ENCODE measurements at regions not wholly inside any gene's neighbourhood (a gene's known extent, or its start where the extent isn't known, plus 50 kb on each side); places are given as distances from the start of the nearest gene placed in this dataset.

DNA sequence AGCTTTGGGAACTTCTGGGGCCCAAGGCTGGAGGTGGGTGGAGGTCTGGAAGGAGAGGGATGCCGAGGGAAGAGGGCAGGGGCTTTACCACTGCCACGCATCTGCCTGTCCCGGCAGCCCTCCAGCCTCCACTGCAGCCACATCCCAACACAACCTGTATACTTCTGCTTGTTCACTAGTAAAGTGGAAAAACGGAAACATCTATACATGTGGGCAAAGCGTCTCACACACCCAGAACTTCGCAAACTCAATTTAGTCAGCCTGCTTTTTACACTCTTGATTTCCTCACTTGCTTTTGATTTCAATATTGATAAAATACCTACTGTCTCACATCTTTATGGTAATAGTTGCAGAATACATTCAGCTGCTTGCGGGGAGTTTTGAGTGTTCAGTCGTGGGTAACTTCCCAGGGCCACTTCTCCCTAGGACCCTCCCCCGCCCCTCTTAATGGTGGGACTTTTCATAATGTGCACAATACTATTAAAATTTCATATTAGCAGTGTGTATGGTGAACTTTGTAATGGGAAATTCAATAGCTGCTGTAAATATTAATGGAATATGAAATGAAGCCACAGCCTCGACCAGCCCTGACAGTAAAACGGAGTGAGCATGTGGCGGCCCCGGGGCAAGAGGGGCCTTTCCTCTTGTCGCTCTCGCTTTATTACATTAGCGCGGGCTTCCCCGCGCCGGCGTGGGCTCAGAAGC, 85.2 kb downstream of the NR2F2 start:
- no peak for DNase-seq

DNA sequence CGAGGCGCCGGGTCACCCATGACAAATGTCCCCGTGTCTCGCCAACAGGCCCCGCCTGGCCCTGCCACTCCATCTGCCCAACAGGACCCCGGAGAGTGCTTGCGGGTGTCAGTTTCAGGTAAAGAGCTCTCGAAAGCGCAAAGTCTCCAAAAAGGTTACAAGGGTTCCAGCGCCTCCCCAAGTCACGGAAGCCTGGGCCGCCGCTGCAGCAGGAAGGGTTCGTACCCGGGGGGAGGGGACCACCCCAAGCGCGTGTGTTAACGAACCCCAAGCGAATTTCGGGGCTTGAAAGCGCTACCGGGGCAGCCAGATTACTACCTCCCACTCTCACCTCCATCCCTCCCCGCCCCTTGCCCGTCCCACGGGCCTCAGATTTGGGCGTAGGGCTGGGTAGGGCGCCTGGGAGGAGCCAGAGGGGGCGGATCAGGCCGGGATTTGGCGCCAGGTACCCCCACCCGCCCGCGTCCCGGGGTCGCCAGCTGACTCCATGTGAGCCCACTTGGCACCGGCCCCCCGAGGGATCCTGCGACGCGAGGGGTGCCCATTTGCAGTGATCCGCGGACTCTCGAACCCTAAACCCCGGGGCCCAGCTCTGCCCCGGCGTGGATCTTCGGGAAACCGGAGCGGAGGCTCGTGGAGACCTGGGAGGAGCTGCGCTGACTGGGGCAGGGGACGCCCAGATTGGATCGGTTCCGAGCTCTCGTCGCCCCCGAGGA, 85.9 kb downstream of the NR2F2 start:
- DNase-seq = no peak

DNA sequence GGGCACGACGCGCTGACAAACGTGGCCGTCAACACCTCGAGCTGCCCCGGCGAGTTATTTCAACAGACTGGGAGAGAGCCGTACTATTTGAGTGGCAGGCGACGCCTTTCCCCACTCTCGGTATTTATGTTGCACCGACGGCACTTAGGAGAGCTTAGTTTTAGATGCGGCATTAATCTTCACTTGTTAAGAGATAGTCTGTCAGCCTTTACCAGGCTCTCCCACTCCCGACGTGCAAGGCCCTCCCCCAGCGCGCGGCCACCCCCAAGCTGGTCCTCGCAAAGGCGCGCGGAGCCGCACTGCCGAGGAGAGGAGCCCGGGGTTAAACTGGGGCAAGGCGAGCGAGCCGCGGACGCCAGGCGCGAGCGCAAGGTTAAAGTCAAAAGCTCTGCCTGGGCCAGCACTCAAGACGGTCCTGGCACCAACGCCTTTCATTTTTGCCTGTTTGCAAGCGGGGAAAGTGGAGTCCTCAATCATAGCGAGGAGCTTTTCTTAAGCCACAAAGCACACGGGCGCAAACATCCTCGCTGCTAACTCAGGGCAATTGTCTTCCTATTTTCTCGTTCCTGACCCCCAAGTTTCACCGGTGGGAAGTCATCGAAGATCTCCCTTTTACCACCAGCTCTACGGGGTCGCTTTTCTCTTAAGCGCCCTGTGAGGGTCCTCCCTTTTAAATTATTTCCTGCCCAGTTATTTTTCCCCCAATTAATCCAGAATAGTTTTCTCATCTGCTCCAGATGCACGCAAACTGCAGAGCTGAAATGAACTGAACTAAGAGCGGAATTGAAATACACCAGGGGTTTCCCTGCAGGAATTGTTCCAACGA, 86.6 kb downstream of the NR2F2 start:
- DNase-seq = no peak

DNA sequence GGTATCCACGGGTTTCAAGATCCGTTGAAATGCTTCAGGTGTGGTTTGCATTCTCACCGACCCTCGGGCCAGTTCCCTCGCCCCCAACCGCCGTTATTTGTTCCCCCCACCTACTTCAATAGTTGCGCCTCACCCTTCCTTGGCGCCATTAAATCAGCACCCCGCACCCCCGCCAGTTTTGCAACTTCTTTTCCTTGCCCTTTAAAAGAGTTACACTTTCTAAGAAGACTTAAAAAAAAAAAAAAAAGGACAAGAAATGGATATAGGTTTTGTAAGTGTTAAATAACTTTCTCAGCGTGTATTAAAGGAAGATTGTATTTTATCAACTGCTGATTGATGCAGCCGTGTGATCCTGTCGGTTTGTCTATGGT, 87.2 kb downstream of the NR2F2 start:
- no peak for DNase-seq

DNA sequence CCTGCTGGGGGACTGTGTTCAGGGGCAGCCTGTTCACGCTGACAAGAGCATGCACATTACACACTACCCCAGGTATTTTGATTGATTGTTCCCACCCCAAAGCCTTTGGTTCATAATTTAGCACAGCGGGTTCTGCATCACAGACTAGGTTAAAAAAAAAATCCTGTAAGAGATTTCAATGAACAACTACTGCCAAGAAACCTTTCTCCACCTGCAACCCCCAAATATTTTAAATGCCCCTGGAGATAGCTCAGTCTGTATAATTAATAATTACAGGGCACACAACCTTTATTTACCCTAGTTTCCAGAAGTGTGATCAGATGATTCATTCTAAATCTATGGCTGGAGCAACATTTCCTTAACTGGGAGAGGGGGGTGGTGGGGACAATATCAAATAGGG, 87.6 kb downstream of the NR2F2 start:
- no peak for DNase-seq

DNA sequence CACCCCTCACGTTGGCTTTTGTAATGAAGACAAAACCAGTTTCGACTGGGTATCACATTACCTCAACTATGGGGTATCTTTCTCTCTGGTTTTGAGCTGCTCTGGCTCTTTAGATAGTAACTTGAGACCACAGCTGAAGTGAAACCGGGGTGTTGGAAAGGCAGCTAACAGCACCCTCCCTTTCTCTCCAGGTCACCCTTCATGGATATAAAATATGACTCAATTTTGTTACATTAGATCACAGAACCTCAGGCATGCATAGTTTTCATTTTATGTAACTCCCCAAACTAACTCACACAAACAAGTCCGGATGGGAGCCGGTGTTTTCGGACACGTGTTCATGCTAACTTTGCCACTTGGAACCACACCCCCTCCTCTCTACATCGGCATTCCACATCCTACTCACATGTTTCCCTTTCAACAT, 90.7 kb downstream of the NR2F2 start:
- no peak for DNase-seq

DNA sequence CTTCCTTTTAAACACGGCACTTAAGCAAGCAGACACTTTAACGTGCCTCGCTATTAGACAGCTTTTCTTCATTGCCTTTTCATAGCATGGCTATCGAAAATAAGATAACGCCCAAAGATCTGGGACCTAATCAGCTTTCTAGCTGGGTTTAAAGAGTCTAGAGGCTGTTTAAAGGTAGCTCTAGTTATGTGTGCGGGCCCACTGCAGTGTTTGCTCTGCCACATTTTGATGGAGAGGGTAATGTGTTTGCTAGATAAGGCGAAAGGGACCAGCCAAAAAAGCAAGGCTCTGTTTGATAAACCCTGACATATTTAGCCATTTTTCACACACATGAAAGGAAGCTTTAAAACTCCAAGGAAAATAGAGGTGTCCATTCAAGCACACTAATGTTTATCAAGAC, 91.6 kb downstream of the NR2F2 start:
- DNase-seq = no peak

DNA sequence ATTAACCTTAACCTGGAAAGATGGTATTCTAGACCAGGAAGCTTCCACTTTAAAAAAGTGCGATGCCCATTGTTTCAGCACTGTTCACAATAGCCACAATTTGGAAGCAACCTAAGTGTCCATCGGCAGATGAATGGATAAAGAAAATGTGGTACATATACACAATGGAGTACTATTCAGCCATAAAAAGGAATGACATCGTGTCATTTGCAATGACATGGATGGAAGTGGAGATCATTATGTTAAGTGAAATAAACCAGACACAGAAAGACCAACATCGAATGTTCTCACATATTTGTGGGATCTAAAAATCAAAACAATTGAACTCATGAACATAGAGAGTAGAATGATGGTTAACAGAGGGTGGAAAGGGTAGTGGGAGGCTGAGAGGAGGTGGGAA, 94.2 kb downstream of the NR2F2 start:
- DNase-seq = no peak

DNA sequence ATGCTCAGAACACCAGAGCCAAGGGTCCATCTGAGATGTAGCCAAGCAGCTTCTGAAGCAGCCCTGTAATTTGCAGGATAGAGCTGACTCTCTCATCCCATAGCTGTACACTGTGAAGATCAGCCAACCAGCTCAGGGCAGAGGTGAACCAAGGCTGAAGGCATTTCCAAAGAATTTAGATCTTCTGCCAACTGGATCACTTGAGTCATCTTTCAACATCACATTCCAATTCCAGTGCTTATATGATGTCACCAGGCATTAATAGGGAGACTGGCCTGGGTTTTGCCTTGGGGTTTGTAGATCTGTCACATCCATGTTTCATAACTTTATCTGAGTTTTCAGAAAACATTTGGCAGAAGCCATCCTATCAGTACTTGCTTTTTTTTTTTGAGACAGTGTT, 98.2 kb downstream of the NR2F2 start:
- DNase-seq = no peak

DNA sequence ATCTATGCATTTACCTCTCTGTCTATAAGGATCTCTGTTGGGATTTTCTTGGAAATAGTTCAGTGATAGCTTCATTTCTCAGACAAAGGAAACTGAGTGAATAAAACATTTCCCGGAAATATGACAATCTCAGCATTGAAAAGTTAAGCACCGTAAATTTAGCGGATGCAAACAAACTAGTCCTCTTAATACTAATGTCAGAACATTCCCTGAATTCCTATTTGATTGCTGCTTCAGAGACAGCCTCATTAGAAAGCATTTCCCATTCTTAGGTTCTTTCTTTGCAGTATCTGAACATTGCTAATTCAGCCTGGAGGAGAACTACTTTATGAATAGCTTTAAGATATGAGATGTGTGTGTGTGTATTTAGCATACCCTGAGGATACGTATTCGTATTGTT, 101.3 kb downstream of the NR2F2 start:
- no peak for DNase-seq

DNA sequence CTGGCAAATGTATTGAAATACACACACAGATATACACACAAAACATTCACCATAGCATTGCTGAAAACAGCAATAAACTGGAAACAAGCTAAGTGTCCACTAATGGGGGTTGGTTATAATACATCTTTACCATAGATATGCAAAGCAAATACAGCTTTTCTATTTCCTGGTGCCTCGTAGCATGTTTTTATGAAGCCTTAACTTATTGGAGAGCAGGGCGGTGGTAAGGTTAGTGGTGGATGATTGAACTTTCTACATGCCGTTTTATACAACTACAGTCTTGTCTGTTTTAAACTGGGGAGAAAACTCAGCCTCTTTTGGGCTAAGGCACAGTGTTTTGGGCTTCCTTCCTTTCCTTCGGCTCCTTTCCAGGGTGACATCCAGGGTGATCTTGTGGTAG, 104.5 kb downstream of the NR2F2 start:
- DNase-seq = no peak

DNA sequence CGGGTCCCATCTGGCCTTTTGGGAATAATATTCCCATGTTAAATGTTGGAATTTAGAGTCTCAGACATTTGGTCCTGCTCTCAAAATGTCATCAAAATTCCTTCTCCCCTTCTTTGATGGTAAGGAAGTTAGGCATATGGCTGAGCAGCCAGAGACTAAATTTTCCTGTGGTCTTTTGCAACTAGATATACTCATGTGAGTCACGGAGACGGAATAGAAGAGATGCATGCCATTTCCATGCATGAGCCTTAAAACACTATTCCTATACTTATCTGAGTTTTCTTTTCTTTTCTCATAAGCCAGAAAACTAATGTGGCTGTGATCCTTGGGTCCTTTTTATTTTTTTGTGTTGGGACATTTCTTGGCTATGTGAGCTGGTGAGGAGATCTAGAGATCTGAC, 105.3 kb downstream of the NR2F2 start:
- DNase-seq = no peak

DNA sequence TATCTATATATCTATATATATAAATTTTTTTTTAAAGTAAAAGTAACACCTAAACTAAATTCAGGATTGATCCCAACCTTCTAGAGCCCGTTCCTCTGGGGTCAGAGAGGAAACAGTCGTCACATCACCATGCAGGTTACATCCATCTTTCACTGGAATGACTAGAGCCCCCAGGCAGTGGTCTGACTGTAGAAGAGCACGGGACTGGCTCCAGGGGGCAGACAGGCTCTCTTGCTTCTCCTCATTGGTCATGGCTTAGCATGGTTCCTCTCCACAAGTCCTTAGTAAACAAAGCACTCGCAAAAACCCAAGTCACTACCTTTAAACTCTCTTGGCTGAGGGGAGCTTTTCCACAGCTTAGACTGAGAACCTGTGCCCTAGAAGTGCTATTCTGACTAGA, 110.5 kb downstream of the NR2F2 start:
- no peak for DNase-seq

DNA sequence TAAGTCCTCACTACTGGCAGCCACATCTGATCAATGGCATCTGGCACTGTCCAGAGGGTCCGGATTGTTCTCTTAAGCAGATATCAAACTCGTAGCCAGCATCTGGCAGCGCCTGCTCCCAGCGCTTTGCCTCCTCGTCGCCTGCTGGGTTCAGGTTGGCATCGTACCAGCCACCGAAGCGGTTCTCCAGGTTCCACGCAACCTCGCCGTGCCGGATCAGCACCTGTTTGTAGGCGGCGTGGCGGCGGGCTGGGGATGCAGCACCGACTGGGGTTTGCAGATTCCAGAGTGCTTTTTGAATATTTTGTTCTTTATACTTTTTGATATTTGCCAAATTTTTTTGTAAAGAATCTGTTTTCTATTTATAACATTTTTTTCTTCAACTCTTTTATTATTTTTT, 111.6 kb downstream of the NR2F2 start:
- no peak for DNase-seq

DNA sequence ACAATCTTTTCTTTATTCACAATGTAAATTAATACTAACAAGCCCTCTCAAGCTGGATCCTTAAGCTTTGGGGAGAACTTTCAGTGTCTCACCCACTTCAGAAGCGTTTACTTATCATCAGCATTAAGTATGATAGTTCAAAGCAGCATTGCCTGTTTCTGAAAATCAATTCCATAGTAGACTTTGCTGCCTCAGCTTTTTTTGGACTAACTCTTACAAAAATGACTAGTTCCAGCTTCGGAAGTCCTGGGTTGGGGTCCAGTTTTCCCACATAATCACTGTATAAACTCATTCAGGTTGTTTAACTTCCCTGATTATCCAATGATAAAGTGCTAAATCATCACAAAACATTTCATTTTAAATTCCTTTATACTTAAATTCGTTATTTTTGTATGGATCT, 114.4 kb downstream of the NR2F2 start:
- DNase-seq = no peak

DNA sequence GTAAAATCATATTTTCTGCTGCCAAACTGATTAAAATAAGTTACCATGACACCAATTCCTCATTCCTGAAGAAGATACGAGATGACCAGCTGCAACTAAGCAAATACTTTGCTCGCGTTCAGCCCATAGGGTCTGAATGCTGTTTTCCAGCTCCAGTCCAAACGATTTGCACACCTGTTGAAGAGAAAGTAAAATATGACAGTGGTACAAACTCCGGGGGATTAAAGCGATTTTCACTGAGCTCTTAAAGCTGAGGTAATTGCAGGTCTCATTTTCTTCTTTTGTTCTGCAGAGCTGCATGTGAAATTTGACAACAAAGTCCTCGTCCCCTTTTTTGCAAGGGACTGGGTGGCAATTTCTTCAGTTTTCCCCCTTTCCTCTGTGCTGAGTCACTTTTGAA, 118.4 kb downstream of the NR2F2 start:
- no peak for DNase-seq

DNA sequence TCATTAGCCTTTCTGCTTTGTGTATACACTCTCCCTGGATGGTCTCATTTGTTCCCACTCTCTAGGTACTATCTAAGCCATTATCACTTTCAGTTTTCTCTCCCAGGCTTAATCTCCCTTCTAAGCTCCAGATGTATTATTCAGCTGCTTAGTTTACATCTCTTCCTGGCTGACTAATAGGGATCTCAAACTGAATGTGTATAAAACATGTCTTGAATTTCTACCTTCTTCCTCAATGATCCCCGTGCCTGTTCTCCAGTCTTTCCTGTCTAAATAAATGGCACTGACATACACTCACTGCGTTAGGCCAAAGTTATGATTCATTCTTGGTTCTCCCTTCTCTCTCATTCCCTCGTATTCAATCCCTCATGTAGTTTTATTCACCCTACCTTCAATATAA, 127.3 kb downstream of the NR2F2 start:
- DNase-seq = no peak

DNA sequence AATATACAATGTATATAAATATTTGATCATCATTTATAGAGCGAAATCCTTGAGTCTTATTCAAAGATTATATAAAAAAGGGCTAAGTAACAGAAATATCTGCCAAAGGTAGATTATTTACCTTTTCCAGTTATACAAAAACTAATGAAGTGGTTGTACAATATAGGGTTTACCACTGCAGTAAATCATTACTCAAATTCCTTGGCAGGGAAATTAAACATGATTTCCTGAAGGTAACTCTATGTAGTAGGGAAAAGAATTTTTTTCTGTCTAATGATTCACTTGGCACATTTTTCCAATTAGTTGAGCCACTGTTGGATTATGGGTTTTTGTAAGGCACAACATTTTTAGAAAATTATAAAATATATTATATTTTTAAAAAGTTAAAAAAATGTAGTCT, 129.6 kb downstream of the NR2F2 start:
- no peak for DNase-seq

DNA sequence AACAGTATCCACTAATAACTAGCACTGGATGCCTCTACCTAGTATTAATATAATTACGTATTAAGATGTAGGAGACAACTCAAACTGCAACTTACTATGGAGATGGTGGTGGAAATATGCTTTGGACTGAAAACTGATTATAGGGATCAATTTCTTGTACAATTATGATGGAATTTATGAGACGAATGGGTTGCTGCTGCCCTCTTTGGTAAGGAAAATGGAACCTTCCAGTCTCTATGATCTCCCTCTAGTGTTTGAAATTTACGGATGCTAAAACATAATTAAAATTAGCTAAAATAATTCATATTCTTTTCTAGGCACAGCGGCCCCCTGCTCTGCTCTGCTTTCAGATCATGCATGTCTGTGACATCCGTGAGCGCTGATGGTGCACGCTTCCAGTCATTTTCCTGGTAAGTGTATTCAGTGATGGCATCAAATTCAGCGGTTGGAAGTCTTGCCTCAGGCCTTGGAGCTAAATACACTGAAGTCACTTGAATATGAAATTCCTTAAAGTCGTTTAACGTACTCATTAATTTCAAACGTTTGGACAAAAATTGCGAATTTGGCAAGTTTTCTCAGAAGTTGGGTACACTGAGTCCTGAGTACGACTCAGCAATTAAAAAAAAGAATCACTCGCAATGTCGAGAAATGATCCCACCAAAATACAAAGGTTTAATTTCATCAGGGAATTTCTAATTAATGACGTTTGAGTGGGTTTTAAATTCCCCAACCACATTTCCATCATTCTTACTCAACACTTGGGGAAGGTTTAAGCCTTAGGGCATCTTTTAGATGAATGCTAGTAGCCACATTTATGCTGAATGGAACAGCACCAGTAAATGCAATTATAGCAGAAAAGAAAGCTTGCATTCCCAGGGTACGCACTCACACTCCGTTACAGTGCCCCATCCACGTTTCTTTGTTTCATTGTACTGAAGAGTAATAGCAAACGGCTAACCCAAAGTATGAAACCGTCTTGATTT, 132.6 kb downstream of the NR2F2 start:
- no peak for DNase-seq

DNA sequence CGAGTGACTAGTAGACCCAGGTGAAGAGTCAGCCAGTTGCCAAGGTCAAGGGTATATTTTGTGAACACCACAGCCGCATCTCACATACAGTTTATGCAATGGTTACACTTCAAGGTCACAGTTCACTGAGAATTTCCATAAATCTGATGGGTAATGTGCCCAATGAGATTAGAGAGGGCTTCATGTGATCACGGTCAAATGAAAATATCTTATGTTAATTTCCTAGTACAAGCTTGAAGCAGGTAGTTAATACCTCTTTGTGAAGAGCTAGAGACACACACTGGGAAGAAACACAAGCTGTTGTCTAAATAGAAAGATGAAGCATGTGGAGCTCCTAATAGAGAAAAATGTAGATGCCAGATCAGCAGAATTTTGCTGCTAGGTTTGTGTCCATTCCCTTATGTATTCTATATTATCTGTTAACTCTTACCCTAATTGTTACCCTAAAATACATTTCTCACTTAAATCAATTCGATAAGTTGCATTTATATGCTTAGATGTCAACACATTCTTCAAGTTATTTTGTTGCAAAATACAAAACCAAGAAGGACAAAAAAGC, 136.0 kb downstream of the NR2F2 start:
- no peak for DNase-seq

DNA sequence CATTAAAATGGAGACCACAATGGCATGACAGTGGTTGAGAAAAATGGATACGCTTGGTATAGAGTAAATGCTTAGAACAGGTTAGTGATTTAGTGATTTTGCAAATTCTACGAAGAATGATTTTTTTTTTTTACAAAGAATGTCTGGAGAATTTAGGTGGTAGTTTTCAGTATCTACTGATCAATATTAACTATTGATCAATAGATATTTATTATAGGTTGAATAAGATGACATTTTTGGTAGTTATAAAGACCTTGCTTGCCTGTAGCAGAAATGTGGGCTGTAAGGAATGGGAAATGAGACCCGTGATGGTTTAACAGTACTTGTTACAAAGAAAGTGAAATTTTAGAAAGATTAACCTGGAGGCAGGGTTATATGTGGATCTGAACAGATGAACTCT, 137.5 kb downstream of the NR2F2 start:
- DNase-seq = no peak

DNA sequence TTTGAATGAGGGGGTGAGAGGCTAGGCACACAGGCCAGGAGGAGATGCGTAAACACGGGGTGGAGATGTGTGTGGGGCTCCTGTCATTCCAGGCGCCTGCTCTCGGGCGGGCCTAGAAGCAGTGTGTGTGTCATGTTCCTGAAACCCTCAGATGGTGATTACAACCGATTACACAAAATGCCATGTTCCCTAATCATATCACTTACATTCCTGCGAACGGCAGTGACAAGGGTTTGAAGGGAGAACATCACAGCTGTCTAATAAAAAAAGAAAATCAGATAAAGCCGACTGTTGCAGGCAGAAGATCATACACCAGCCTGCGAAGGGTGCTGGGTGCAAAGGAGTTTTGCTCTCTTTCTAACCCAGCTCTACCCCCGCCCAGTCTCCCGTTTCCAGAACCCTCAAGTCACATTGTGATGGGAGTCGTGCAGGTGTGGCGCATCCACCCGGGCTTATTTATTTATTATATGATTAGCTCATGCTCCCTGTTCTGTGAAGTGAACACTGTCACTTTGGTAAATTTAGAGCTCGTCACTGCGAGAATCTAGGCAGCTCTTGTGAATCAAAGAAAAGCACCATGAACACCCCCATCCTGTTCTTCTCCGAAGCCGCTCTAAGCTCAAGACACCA, 140.3 kb downstream of the NR2F2 start:
- no peak for DNase-seq

All from NCI-H1048 (cell line).